Neural progenitor cell (in vitro differentiated cells): ENCODE measurements at regions not wholly inside any gene's neighbourhood (a gene's known extent, or its start where the extent isn't known, plus 50 kb on each side); places are given as distances from the start of the nearest gene placed in this dataset.

Experiments
- DNase-seq: peaks from one replicate; pipeline ENCODE4 v3.0.0-alpha.2; 2016; ENCODE audit warnings: low spot score
- H2AFZ ChIP-seq: fragments of 200-600 bp; sonication (generic); replicated peaks from 2 replicates; pipeline ENCODE4 v1.6.1; 2016; ENCODE audit warnings: antibody characterized with exemption
- H3F3A ChIP-seq: fragments of 200-600 bp; sonication (generic); 2 replicates; pipeline ENCODE4 v1.6.1; 2016; ENCODE audit warnings: antibody characterized with exemption, low read depth
- H3K27ac ChIP-seq: fragments of 200-600 bp; sonication (generic); 2 replicates; pipeline ENCODE4 v1.5.1; 2016; ENCODE audit warnings: mild to moderate bottlenecking
- H3K27me3 ChIP-seq: fragments of 200-600 bp; sonication (generic); 2 replicates; pipeline ENCODE4 v1.6.1; 2016; ENCODE audit warnings: mild to moderate bottlenecking, moderate library complexity
- H3K36me3 ChIP-seq: fragments of 200-600 bp; sonication (generic); 2 replicates; pipeline ENCODE4 v1.5.1; 2016
- H3K4me1 ChIP-seq: fragments of 200-600 bp; sonication (generic); 2 replicates; pipeline ENCODE4 v1.6.1; 2016; ENCODE audit warnings: mixed run types
- H3K4me2 ChIP-seq: fragments of 200-600 bp; sonication (generic); 2 replicates; pipeline ENCODE4 v1.6.1; 2016
- H3K4me3 ChIP-seq: fragments of 200-600 bp; sonication (generic); 2 replicates; pipeline ENCODE4 v1.5.1; 2016
- H3K79me2 ChIP-seq: fragments of 200-600 bp; sonication (generic); 2 replicates; pipeline ENCODE4 v1.6.1; 2016; ENCODE audit warnings: low read depth
- H3K9ac ChIP-seq: fragments of 200-600 bp; sonication (generic); 2 replicates; pipeline ENCODE4 v1.6.1; 2016
- H3K9me3 ChIP-seq: fragments of 200-600 bp; sonication (generic); 2 replicates; pipeline ENCODE4 v1.5.1; 2016; ENCODE audit warnings: low read depth
- H4K20me1 ChIP-seq: fragments of 200-600 bp; sonication (generic); 2 replicates; pipeline ENCODE4 v1.6.1; 2016; ENCODE audit warnings: low read depth
- H3K27ac Mint-ChIP-seq: 3 replicates; pipeline ENCODE4 v1.8.0; 2021; ENCODE audit warnings: mixed read lengths
- H3K27me3 Mint-ChIP-seq: 2 replicates; pipeline ENCODE4 v1.8.0; 2022; ENCODE audit warnings: low read depth, mild to moderate bottlenecking, inconsistent platforms, moderate library complexity, mixed read lengths; ENCODE audit not compliant: insufficient read depth
- H3K36me3 Mint-ChIP-seq: 3 replicates; pipeline ENCODE4 v1.8.0; 2021; ENCODE audit warnings: mixed read lengths
- H3K4me1 Mint-ChIP-seq: 3 replicates; pipeline ENCODE4 v1.8.0; 2021; ENCODE audit warnings: mixed read lengths
- H3K4me3 Mint-ChIP-seq: 3 replicates; pipeline ENCODE4 v1.8.0; 2021; ENCODE audit warnings: mild to moderate bottlenecking, moderate library complexity, mixed read lengths
- H3K9me3 Mint-ChIP-seq: 3 replicates; pipeline ENCODE4 v1.8.0; 2020; ENCODE audit warnings: mixed read lengths
- EZH2 ChIP-seq: fragments of 200-600 bp; sonication (generic); IDR thresholded peaks from 2 replicates; pipeline ENCODE4 v1.6.1; 2017; ENCODE audit warnings: antibody characterized with exemption, mild to moderate bottlenecking, moderate library complexity
- EZH2phosphoT487 ChIP-seq: fragments of 200-600 bp; sonication (generic); IDR thresholded peaks from 2 replicates; pipeline ENCODE4 v1.6.1; 2017; ENCODE audit warnings: antibody characterized with exemption
- TF ChIP-seq, protein P1 (sequence below): fragments of 200-600 bp; sonication (generic); IDR thresholded peaks from 2 replicates; pipeline ENCODE4 v1.5.1; 2017; ENCODE audit warnings: antibody characterized with exemption, mild to moderate bottlenecking

DNA sequence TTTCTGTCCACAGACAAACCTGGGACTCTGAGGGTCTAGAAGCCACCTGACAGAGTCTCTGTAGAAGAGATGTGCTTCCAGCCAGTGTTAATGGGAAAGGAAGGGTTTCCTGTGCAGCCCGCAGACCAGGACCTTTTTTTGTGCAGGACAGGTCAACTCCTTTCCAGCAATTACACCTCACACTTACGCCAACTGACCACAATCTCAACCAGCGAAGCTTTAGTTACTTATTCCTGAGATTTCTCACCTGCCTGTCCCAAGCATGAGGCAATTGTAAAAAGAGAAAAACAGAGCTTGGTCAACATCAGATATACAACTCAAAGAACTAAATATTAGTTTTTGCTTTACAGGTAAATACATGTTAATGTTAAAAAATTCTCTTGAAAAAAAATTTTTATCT lies 393.8 kb upstream of the ID4 start:
- H4K20me1 ChIP-seq = no peaks in the 10 kb centered on the region
- Mint-ChIP-seq H3K4me3 (no peak overlapping the region), H3K36me3 (peaks cover 3% of the 10 kb centered on the region), H3K27me3 (peaks cover 7% of the 10 kb centered on the region), H3K27ac (no peak overlapping the region), H3K9me3 (peaks cover 7% of the 10 kb centered on the region), H3K4me1 (peaks cover 17% of the 10 kb centered on the region)
- H3K9me3 ChIP-seq = no peaks in the 10 kb centered on the region
- no peak for TF ChIP-seq EZH2
- no peak for TF ChIP-seq EZH2phosphoT487
- TF ChIP-seq, protein P1, sequence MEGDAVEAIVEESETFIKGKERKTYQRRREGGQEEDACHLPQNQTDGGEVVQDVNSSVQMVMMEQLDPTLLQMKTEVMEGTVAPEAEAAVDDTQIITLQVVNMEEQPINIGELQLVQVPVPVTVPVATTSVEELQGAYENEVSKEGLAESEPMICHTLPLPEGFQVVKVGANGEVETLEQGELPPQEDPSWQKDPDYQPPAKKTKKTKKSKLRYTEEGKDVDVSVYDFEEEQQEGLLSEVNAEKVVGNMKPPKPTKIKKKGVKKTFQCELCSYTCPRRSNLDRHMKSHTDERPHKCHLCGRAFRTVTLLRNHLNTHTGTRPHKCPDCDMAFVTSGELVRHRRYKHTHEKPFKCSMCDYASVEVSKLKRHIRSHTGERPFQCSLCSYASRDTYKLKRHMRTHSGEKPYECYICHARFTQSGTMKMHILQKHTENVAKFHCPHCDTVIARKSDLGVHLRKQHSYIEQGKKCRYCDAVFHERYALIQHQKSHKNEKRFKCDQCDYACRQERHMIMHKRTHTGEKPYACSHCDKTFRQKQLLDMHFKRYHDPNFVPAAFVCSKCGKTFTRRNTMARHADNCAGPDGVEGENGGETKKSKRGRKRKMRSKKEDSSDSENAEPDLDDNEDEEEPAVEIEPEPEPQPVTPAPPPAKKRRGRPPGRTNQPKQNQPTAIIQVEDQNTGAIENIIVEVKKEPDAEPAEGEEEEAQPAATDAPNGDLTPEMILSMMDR = no peak
- no peaks in the 10 kb centered on the region for H3F3A ChIP-seq
- H3K9ac ChIP-seq = no peak overlapping the region
- no peaks in the 10 kb centered on the region for H3K27me3 ChIP-seq
- no peak overlapping the region for H3K4me3 ChIP-seq
- no peaks in the 10 kb centered on the region for H3K4me1 ChIP-seq
- no peaks in the 10 kb centered on the region for H3K79me2 ChIP-seq
- H2AFZ ChIP-seq = no peak overlapping the region
- H3K4me2 ChIP-seq = no peak overlapping the region
- no peaks in the 10 kb centered on the region for H3K36me3 ChIP-seq
- H3K27ac ChIP-seq = no peak overlapping the region
- DNase-seq = no peak

DNA sequence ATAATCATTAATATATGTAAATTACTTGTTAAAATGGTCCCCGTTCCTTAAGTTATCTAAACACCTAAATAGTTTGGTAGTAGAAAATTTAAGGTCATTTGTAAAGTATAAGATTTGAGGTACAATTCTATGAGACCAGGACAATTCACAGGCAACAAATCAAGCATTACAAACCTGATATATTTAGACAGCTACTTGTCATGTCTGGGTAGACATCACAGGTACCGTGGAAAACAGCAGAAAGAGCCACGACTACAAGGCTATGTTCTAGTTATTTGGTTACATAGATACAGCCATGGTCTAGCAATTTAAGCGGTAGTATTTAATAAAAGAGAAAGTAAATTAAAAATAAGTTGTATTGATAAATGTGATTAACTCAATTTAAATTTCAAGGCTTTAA lies 393.1 kb upstream of the ID4 start:
- Histone ChIP-seq H3K9ac (no peak overlapping the region), H3K9me3 (no peaks in the 10 kb centered on the region), H2AFZ (no peak overlapping the region), H3K79me2 (no peaks in the 10 kb centered on the region), H3K4me1 (no peaks in the 10 kb centered on the region), H4K20me1 (no peaks in the 10 kb centered on the region), H3K4me2 (no peak overlapping the region), H3K4me3 (no peak overlapping the region), H3K36me3 (no peaks in the 10 kb centered on the region), H3K27ac (no peak overlapping the region), H3F3A (no peaks in the 10 kb centered on the region), H3K27me3 (no peaks in the 10 kb centered on the region)
- H3K27ac Mint-ChIP-seq = no peak overlapping the region
- H3K4me3 Mint-ChIP-seq = no peak overlapping the region
- peaks cover 7% of the 10 kb centered on the region for H3K27me3 Mint-ChIP-seq
- peaks cover 7% of the 10 kb centered on the region for H3K9me3 Mint-ChIP-seq
- H3K36me3 Mint-ChIP-seq = peaks cover 3% of the 10 kb centered on the region
- TF ChIP-seq EZH2phosphoT487 = no peak
- TF ChIP-seq, protein P1 = no peak
- no peak for TF ChIP-seq EZH2
- peaks cover 11% of the 10 kb centered on the region for H3K4me1 Mint-ChIP-seq
- DNase-seq = no peak

DNA sequence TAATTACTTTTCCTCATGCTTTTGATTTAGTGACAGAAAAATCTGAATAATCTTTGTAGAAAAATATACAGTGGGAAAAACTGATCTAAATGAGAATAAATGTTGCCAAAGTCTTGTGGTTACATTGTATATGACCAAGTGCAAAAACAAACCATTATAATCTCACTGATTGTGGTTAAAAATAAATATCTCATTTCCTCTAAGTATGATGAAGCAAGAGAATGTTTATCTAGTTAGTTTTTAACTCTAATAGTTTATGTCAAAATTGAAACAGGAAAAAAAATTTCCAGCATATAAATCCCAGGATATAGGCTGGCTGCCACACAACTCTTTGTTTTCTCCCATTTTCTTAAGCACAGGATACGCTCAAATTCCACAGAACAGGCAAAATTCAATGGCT lies 392.7 kb upstream of the ID4 start:
- no peak for DNase-seq
- Histone ChIP-seq H3K4me2 (no peak overlapping the region), H3K9me3 (no peaks in the 10 kb centered on the region), H3K27ac (no peak overlapping the region), H3F3A (no peaks in the 10 kb centered on the region), H2AFZ (no peak overlapping the region), H3K9ac (no peak overlapping the region), H3K79me2 (no peaks in the 10 kb centered on the region), H3K36me3 (no peaks in the 10 kb centered on the region), H3K4me1 (no peaks in the 10 kb centered on the region), H4K20me1 (no peaks in the 10 kb centered on the region), H3K4me3 (no peak overlapping the region), H3K27me3 (no peaks in the 10 kb centered on the region)
- Mint-ChIP-seq H3K27ac (no peak overlapping the region), H3K9me3 (peaks cover 7% of the 10 kb centered on the region), H3K36me3 (peaks cover 3% of the 10 kb centered on the region), H3K4me1 (peaks cover 8% of the 10 kb centered on the region), H3K27me3 (peaks cover 7% of the 10 kb centered on the region), H3K4me3 (no peak overlapping the region)
- TF ChIP-seq EZH2 (no peak), EZH2phosphoT487 (no peak)
- TF ChIP-seq, protein P1 = no peak

DNA sequence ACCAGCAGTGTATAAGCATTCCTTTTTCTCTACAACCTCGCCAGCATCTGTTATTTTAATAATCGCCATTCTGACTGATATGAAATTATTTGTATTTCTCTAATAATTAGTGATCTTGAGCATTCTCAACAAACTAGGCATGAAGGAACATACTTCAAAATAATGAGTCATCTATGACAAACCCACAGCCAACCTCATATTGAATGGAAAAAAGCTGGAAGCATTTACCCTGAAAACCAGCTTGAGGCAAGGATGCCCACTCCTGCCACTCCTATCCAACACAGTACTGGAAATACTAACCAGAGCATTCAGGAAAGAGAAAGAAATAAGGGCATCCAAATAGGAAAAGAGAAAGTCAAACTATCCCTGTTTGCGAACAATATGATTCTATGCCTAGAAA lies 390.6 kb upstream of the ID4 start:
- H3F3A ChIP-seq = no peaks in the 10 kb centered on the region
- Mint-ChIP-seq H3K36me3 (peaks cover 3% of the 10 kb centered on the region), H3K9me3 (peaks cover 7% of the 10 kb centered on the region), H3K4me3 (no peak overlapping the region), H3K27ac (no peak overlapping the region), H3K27me3 (peaks cover 9% of the 10 kb centered on the region), H3K4me1 (peaks cover 8% of the 10 kb centered on the region)
- H2AFZ ChIP-seq = no peak overlapping the region
- TF ChIP-seq EZH2phosphoT487 (no peak), EZH2 (no peak)
- H3K9ac ChIP-seq = no peak overlapping the region
- no peaks in the 10 kb centered on the region for H4K20me1 ChIP-seq
- no peak overlapping the region for H3K4me2 ChIP-seq
- H3K79me2 ChIP-seq = no peaks in the 10 kb centered on the region
- H3K27me3 ChIP-seq = no peaks in the 10 kb centered on the region
- no peak overlapping the region for H3K27ac ChIP-seq
- no peaks in the 10 kb centered on the region for H3K9me3 ChIP-seq
- H3K4me3 ChIP-seq = no peak overlapping the region
- DNase-seq = no peak
- no peaks in the 10 kb centered on the region for H3K36me3 ChIP-seq
- no peaks in the 10 kb centered on the region for H3K4me1 ChIP-seq
